Esophagus squamous epithelium (tissue), 4 donors: ENCODE measurements at regions not wholly inside any gene's neighbourhood (a gene's known extent, or its start where the extent isn't known, plus 50 kb on each side); places are given as distances from the start of the nearest gene placed in this dataset.

Experiments
- CTCF ChIP-seq, 6 experiments: fragments of 450-650 bp in 4 of 6; fragments of 200-600 bp in 2 of 6; sonication (generic) in 2 of 6; IDR thresholded peaks; one replicate each; pipeline ENCODE4 v1.5.1; 2016 to 2019; ENCODE audit warnings: antibody characterized with exemption in 6 of 6, mild to moderate bottlenecking in 4 of 6, moderate library complexity in 4 of 6
- POLR2A ChIP-seq, 4 donors: fragments of 450-650 bp; IDR thresholded peaks; one replicate each; pipeline ENCODE4 v1.6.1; 2017; ENCODE audit warnings: antibody characterized with exemption in 4 of 4, mild to moderate bottlenecking in 4 of 4, moderate library complexity in 3 of 4

GRCh38 chr1:193619911-193620310 lies 433.5 kb upstream of the B3GALT2 start:
- TF ChIP-seq CTCF (IDR thresholded peaks at IDR 0.05) (no peak), POLR2A (IDR thresholded peaks at IDR 0.05) (no peak)
